ENCODE measurements at regions not wholly inside any gene's neighbourhood (a gene's known extent, or its start where the extent isn't known, plus 50 kb on each side); places are given as distances from the start of the nearest gene placed in this dataset.

DNA sequence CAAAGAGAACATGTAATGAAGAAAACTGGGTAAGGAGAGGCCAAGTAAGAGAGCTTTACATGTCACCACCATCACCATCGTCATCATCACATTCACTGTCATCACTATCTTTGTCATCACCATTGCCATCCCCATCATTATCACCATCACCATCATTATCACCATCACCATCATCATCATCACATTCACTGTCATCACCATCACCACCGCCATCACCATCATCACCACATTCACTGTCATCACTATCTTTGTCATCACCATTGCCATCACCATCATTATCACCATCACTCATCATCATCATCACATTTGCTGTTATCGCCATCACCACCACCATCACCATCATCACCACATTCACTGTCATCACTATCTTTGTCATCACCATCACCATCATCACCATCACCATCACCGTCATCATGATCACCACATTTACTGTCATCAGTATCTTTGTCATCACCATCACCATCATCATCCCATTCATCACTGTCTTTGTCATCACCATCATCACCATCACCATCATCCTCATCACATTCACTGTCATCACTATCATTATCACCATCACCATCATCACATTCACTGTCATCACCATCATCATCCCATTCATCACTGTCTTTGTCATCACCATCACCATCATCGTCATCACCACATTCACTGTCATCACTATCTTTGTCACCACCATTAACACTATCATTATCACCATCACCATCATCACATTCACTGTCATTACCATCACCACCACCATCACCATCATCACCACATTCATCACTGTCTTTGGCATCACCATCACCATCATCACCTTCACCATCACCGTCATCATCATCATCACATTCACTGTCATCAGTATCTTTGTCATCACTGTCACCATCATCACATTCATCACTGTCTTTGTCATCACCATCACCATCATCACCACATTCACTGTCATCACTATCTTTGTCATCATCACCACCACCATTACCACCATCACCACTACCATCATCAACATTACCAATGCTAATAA is 172.3 kb downstream of the ERMARD start:
- TF ChIP-seq, protein P1, sequence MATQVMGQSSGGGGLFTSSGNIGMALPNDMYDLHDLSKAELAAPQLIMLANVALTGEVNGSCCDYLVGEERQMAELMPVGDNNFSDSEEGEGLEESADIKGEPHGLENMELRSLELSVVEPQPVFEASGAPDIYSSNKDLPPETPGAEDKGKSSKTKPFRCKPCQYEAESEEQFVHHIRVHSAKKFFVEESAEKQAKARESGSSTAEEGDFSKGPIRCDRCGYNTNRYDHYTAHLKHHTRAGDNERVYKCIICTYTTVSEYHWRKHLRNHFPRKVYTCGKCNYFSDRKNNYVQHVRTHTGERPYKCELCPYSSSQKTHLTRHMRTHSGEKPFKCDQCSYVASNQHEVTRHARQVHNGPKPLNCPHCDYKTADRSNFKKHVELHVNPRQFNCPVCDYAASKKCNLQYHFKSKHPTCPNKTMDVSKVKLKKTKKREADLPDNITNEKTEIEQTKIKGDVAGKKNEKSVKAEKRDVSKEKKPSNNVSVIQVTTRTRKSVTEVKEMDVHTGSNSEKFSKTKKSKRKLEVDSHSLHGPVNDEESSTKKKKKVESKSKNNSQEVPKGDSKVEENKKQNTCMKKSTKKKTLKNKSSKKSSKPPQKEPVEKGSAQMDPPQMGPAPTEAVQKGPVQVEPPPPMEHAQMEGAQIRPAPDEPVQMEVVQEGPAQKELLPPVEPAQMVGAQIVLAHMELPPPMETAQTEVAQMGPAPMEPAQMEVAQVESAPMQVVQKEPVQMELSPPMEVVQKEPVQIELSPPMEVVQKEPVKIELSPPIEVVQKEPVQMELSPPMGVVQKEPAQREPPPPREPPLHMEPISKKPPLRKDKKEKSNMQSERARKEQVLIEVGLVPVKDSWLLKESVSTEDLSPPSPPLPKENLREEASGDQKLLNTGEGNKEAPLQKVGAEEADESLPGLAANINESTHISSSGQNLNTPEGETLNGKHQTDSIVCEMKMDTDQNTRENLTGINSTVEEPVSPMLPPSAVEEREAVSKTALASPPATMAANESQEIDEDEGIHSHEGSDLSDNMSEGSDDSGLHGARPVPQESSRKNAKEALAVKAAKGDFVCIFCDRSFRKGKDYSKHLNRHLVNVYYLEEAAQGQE (IDR thresholded peaks at IDR 0.05; ENCODE audit: unreplicated experiment) = no peak
- TF ChIP-seq, protein P2, sequence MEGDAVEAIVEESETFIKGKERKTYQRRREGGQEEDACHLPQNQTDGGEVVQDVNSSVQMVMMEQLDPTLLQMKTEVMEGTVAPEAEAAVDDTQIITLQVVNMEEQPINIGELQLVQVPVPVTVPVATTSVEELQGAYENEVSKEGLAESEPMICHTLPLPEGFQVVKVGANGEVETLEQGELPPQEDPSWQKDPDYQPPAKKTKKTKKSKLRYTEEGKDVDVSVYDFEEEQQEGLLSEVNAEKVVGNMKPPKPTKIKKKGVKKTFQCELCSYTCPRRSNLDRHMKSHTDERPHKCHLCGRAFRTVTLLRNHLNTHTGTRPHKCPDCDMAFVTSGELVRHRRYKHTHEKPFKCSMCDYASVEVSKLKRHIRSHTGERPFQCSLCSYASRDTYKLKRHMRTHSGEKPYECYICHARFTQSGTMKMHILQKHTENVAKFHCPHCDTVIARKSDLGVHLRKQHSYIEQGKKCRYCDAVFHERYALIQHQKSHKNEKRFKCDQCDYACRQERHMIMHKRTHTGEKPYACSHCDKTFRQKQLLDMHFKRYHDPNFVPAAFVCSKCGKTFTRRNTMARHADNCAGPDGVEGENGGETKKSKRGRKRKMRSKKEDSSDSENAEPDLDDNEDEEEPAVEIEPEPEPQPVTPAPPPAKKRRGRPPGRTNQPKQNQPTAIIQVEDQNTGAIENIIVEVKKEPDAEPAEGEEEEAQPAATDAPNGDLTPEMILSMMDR (conservative IDR thresholded peaks at IDR 0.05; ENCODE audit: low read depth in 2 of 2) = no peak
- TF ChIP-seq EZH2 (IDR thresholded peaks at IDR 0.05; ENCODE audit: low read depth, unreplicated experiment) = no peak
- no peak for TF ChIP-seq POLR2AphosphoS5 (IDR thresholded peaks at IDR 0.05; ENCODE audit: low read depth)

Measured in GM23338 (cell line).